Left hindlimb (tissue), 1 donor: ENCODE measurements at regions not wholly inside any gene's neighbourhood (a gene's known extent, or its start where the extent isn't known, plus 50 kb on each side); places are given as distances from the start of the nearest gene placed in this dataset.
"Not testable (repeated sequence)": the region's sequence is repeated elsewhere in the genome, so short reads cannot be mapped to it uniquely, and the experiment has no call there.

Source experiments
- DNase-seq: peaks from one replicate; pipeline ENCODE4 v3.0.0-alpha.2; 2018

GRCh38 chr9:16057541-16057940, 504.7 kb downstream of the CCDC171 start:
- no peak for DNase-seq

- DNase-seq: no peak
These were observed 505.3 kb downstream of the CCDC171 start for GRCh38 chr9:16058131-16058549.

- no peak for DNase-seq
These were observed 507.7 kb downstream of the CCDC171 start for GRCh38 chr9:16060436-16061129.

GRCh38 chr9:16062542-16063240, 509.8 kb downstream of the CCDC171 start:
- DNase-seq: no peak

- no peak for DNase-seq
These were observed 510.4 kb downstream of the CCDC171 start for GRCh38 chr9:16063241-16063591.

GRCh38 chr9:16064771-16065170, 511.9 kb downstream of the CCDC171 start:
- DNase-seq: no peak

GRCh38 chr9:16066201-16066600, 513.4 kb downstream of the CCDC171 start:
- DNase-seq: not testable (repeated sequence)

GRCh38 chr9:16068476-16068875, 515.6 kb downstream of the CCDC171 start:
- DNase-seq: no peak

- no peak for DNase-seq
These were observed 516.4 kb downstream of the CCDC171 start for GRCh38 chr9:16069249-16069648.

GRCh38 chr9:16069671-16070454, 517.0 kb downstream of the CCDC171 start:
- DNase-seq: peak; percentile 75

GRCh38 chr9:16070455-16071145, 517.8 kb downstream of the CCDC171 start:
- DNase-seq: no peak

- no peak for DNase-seq
These were observed 518.6 kb downstream of the CCDC171 start for GRCh38 chr9:16071400-16071799.

- no peak for DNase-seq
These were observed 522.1 kb downstream of the CCDC171 start for GRCh38 chr9:16074963-16075362.

GRCh38 chr9:16075696-16076095, 522.9 kb downstream of the CCDC171 start:
- DNase-seq: no peak

- DNase-seq: no peak
These were observed 523.7 kb downstream of the CCDC171 start for GRCh38 chr9:16076511-16076910.

- DNase-seq: no peak
These were observed 530.0 kb downstream of the CCDC171 start for GRCh38 chr9:16082796-16083195.

- no peak for DNase-seq
These were observed 532.4 kb downstream of the CCDC171 start for GRCh38 chr9:16085167-16085726.

- DNase-seq: no peak
These were observed 538.2 kb downstream of the CCDC171 start for GRCh38 chr9:16090907-16091629.

- DNase-seq: peak; percentile 61
These were observed 539.6 kb downstream of the CCDC171 start for GRCh38 chr9:16092142-16093091.

GRCh38 chr9:16098306-16098705, 545.5 kb downstream of the CCDC171 start:
- no peak for DNase-seq
